ENCODE measurements at regions not wholly inside any gene's neighbourhood (a gene's known extent, or its start where the extent isn't known, plus 50 kb on each side); places are given as distances from the start of the nearest gene placed in this dataset.

GRCh38 chr5:60492958-60493357, 207.0 kb downstream of the DEPDC1B start:
- no peak for TF ChIP-seq GATA2 (IDR thresholded peaks at IDR 0.05; ENCODE audit: low read depth, low read length)
- TF ChIP-seq GATA3 (IDR thresholded peaks at IDR 0.05; ENCODE audit: low read depth, low read length) = no peak

Measured in SH-SY5Y (cell line).